Panc1 (cell line): ENCODE measurements at regions not wholly inside any gene's neighbourhood (a gene's known extent, or its start where the extent isn't known, plus 50 kb on each side); places are given as distances from the start of the nearest gene placed in this dataset.

ENCODE experiments used
- ATAC-seq: fragments of 200-7000 bp; cut with Tn5 transposase; 2 replicates; pipeline ENCODE4 v1.9.1; 2020; ENCODE audit warnings: mild to moderate bottlenecking, moderate library complexity
- BruUV-seq: library from RNA; stranded (reverse); fragments of 400-500 nt; replicated peaks from 2 replicates; lab custom pipeline; 2021; lab: Mats Ljungman, UMichigan
- CTCF ChIA-PET: fragments of 300-600 bp; sonication (Branson Sonifier 250); formaldehyde crosslinking; loops from one replicate; lab custom pipeline; 2022; ENCODE audit warnings: antibody characterized with exemption; lab: Charles Lee
- POLR2A ChIA-PET: fragments of 300-600 bp; sonication (Branson Sonifier 250); formaldehyde crosslinking; loops from one replicate; lab custom pipeline; 2022; ENCODE audit warnings: antibody characterized with exemption; lab: Charles Lee
- DNase-seq: peaks from one replicate; pipeline ENCODE4 v3.0.0-alpha.2; 2010; ENCODE audit warnings: low read depth, low spot score
- H3K27ac ChIP-seq: 2 replicates; pipeline ENCODE4 v1.5.1; 2011; ENCODE audit warnings: mild to moderate bottlenecking, low read length, inconsistent platforms
- H3K27me3 ChIP-seq: fragments of 200-500 bp; sonication (Bioruptor generic); 2 replicates; pipeline ENCODE4 v1.6.0; 2014; ENCODE audit warnings: low read length, inconsistent platforms; ENCODE audit not compliant: control insufficient read depth, insufficient read depth
- H3K36me3 ChIP-seq: fragments of 200-500 bp; sonication (Bioruptor generic); 2 replicates; pipeline ENCODE4 v1.5.1; 2014; ENCODE audit warnings: inconsistent platforms, mild to moderate bottlenecking, low read length, moderate library complexity; ENCODE audit not compliant: control insufficient read depth, insufficient read depth
- H3K4me1 ChIP-seq: 2 replicates; pipeline ENCODE4 v1.5.1; 2011; ENCODE audit warnings: inconsistent platforms, mild to moderate bottlenecking, low read length, moderate library complexity; ENCODE audit not compliant: control insufficient read depth, insufficient read depth
- H3K4me3 ChIP-seq, 2 experiments: 2 replicates each; pipeline ENCODE4 v1.5.1; 2011 to 2012; ENCODE audit warnings: low read depth in 2 of 2, low read length in 2 of 2, mild to moderate bottlenecking in 2 of 2, inconsistent platforms in 1 of 2, moderate library complexity in 1 of 2
- H3K9me3 ChIP-seq: fragments of 200-500 bp; sonication (Bioruptor generic); 2 replicates; pipeline ENCODE4 v1.5.1; 2014; ENCODE audit warnings: low read depth, mild to moderate bottlenecking, inconsistent platforms, low read length, moderate library complexity; ENCODE audit not compliant: control insufficient read depth, insufficient read depth
- CTCF ChIP-seq: fragments of 450-650 bp; IDR thresholded peaks from 2 replicates; pipeline ENCODE4 v1.5.1; 2017; ENCODE audit warnings: mild to moderate bottlenecking
- POLR2AphosphoS5 ChIP-seq: IDR thresholded peaks from 2 replicates; pipeline ENCODE4 v1.6.1; 2012; ENCODE audit warnings: mild to moderate bottlenecking, low read depth, low read length, moderate library complexity
- REST ChIP-seq, 2 experiments: IDR thresholded peaks; 2 replicates each; pipeline ENCODE4 v1.6.1; 2011 to 2012; ENCODE audit warnings: low read depth in 2 of 2, control low read depth in 1 of 2, low read length in 1 of 2, mild to moderate bottlenecking in 1 of 2, moderate library complexity in 1 of 2; ENCODE audit not compliant: insufficient read depth in 1 of 2
- SIN3A ChIP-seq: IDR thresholded peaks from 2 replicates; pipeline ENCODE4 v1.6.1; 2012; ENCODE audit warnings: low read depth, mild to moderate bottlenecking, low read length, moderate library complexity, borderline replicate concordance; ENCODE audit not compliant: insufficient read depth
- TCF7L2 ChIP-seq: IDR thresholded peaks from 2 replicates; pipeline ENCODE4 v1.6.1; 2011; ENCODE audit warnings: mild to moderate bottlenecking, low read depth, low read length, inconsistent platforms
- in situ Hi-C: cut with HindIII; loops from 2 replicates; pipeline ENCODE4 v1.10.0; 2016; ENCODE audit warnings: low sequenced_read_pairs, low pct_unique_long_range_greater_than_20kb
- intact Hi-C: fragments of 100-400 bp; cut with micrococcal nuclease; formaldehyde crosslinking; loops from one replicate; pipeline ENCODE4 v1.10.0; 2022; ENCODE audit not compliant: unreplicated experiment

GRCh38 chr9:7336356-7337065 lies 463.1 kb downstream of the DMAC1 start:
- Histone ChIP-seq H3K27ac (no peak overlapping the region), H3K4me1 (no peaks in the 10 kb centered on the region), H3K36me3 (no peaks in the 10 kb centered on the region), H3K27me3 (no peaks in the 10 kb centered on the region), H3K4me3 (no peak overlapping the region), H3K9me3 (no peaks in the 10 kb centered on the region)
- TF ChIP-seq CTCF = no peak
- no peak for TF ChIP-seq TCF7L2
- no peak for TF ChIP-seq SIN3A
- no peak for TF ChIP-seq POLR2AphosphoS5
- no peak for TF ChIP-seq REST (IDR thresholded peaks at IDR 0.05; ENCODE audit: insufficient read depth in 1 of 2, low read depth in 2 of 2, low read length in 1 of 2)
- intact Hi-C loops (no loop called here), in situ Hi-C loops (no loop called here)
- POLR2A ChIA-PET = no interaction called here
- CTCF ChIA-PET = no interaction called here
- DNase-seq (no peak), ATAC-seq (no peak)
- BruUV-seq = no TSS peak

- no peaks in the 10 kb centered on the region for H3K9me3 ChIP-seq
- H3K27ac ChIP-seq = no peak overlapping the region
- intact Hi-C loops (no loop called here), in situ Hi-C loops (no loop called here)
- BruUV-seq = no TSS peak
- ChIA-PET CTCF (no interaction called here), POLR2A (no interaction called here)
- no peak for DNase-seq
- ATAC-seq = no peak
- no peaks in the 10 kb centered on the region for H3K4me1 ChIP-seq
- H3K4me3 ChIP-seq = no peak overlapping the region
- H3K36me3 ChIP-seq = no peaks in the 10 kb centered on the region
- TF ChIP-seq CTCF (no peak), REST (IDR thresholded peaks at IDR 0.05; ENCODE audit: insufficient read depth in 1 of 2, low read depth in 2 of 2, low read length in 1 of 2) (no peak), POLR2AphosphoS5 (no peak), SIN3A (no peak), TCF7L2 (no peak)
- no peaks in the 10 kb centered on the region for H3K27me3 ChIP-seq
These were observed 465.9 kb downstream of the DMAC1 start for GRCh38 chr9:7333719-7334118.
